GM21619 (cell line): ENCODE measurements at regions not wholly inside any gene's neighbourhood (a gene's known extent, or its start where the extent isn't known, plus 50 kb on each side); places are given as distances from the start of the nearest gene placed in this dataset.
"Not testable (repeated sequence)": the region's sequence is repeated elsewhere in the genome, so short reads cannot be mapped to it uniquely, and the experiment has no call there.

Experiments used
- ATAC-seq: cut with Tn5 transposase; IDR thresholded peaks from one replicate; pipeline ENCODE4 v1.9.1; 2021; ENCODE audit not compliant: unreplicated experiment

- no peak for ATAC-seq
Observed at GRCh38 chr3:124306665-124307064, 314.7 kb upstream of the ROPN1 start.

DNA sequence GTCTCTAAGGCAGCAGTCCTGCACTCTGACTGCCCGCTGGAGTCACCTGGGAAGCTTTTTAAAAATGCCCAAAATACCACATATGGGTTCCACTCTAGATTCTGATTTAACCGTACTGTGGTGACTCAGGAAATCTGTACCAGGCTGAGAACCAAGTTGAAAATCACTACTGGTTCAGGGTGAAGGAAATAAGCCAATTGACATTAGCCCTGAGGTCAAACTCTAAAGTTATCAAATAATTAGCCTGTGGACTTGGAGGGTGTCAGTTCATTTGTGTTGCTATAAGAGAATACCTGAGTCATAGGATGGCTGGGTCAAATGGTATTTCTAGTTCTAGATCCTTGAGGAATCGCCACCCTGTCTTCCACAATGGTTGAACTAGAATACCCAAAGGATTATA is 321.7 kb upstream of the ROPN1 start:
- ATAC-seq, result no peak

DNA sequence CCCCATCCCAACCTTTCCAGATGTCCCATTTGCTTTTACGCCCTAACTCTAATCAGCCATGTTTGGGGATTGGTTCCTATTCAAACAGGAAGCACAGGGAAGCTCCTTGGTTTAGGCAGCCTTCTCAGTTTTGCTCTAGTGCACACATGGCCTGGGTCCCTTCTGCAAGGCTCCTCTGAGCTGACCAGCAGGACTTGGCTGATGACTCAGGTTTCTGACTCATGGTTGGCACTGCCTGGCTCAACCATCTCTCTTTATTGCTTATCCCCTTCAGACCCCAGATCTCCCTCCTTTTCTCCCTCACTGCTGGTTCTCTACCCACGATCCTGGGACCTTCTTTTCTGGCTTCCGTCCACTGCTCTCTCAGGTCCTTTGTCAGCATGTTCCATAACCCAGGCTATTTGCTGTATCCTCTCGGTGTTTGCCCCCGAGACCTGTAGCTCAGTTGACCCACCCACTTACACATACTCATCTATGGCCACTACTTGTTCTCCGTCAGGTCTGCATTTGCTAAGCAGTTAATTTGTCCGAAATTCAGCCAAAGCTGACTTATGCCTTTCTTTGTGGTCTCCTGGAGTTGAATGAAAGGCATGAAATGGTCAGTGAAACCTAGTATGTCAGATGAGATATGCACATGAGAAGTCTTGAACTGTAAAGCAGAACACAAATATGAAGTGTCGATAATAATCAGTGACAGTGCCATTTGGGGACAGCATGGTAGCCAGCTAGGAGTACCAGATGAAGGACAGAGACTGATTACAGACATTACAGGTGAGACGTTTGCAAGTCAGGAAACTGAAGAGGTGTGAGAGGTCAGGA is 323.5 kb upstream of the ROPN1 start:
- ATAC-seq, result no peak

DNA sequence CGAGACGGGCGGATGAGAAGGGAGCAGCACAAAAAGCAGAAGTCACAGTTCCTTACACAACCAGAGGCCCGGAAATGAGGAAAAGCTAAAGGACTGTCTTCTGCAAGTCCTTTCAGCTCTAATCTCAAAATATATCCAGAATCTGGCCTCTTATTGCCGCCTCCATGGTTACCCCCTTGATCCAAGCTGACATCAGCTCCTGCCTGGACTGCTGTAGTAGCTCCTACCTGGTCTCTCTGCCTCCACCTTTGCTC is 324.0 kb upstream of the ROPN1 start:
- no peak for ATAC-seq

DNA sequence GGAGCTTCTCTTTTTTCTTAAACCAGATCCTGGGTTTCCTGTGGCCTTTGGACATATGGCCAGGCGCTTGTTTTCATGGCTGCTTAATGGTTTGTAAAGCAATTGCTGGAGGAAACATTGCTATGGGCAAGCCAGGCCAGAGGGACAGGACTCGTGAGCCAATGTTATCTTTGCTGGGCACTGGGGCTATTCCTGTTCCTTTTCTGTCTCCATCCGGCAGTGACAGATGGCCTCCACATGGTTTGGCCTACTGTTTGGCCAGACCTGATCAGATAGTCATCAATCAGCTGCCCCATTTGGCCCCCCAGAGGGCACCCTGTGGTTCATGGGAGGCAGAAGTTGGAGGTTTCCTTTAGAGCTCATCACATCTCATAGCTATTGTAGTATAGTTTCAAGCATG is 326.1 kb upstream of the ROPN1 start:
- no peak for ATAC-seq

- ATAC-seq, result no peak
Observed at GRCh38 chr3:124318656-124319055, 326.7 kb upstream of the ROPN1 start.

DNA sequence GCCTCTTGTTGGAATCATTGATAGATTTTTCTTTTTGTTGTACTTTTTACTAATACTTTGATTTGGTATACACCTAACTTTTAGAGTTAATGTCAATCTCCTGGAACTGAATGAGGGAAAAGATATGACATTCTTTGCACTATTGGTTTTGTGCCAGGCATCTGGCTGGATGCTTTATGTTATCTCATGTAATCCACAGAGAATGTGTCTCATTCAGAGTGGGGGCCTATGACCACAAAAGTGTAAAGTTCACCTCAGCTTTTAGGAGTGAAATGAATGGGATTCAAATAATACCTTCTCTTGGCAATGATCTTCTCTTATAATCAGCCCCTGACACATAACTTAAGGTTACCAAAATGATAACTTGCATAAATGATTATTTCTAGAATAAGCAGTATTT is 329.1 kb upstream of the ROPN1 start:
- ATAC-seq, result no peak

GRCh38 chr3:124322309-124322880 is 330.5 kb upstream of the ROPN1 start:
- no peak for ATAC-seq

- no peak for ATAC-seq
Observed at GRCh38 chr3:124322966-124323365, 331.0 kb upstream of the ROPN1 start.

- no peak for ATAC-seq
Observed at GRCh38 chr3:124325248-124325647, 333.3 kb upstream of the ROPN1 start.

- ATAC-seq, result no peak
Observed at GRCh38 chr3:124329723-124330122, 337.8 kb upstream of the ROPN1 start.

GRCh38 chr3:124333931-124334640 is 342.2 kb upstream of the ROPN1 start:
- ATAC-seq, result no peak

- ATAC-seq, result no peak
Observed at GRCh38 chr3:124336067-124336656, 344.2 kb upstream of the ROPN1 start.

- no peak for ATAC-seq
Observed at GRCh38 chr3:124345845-124346244, 353.9 kb upstream of the ROPN1 start.

DNA sequence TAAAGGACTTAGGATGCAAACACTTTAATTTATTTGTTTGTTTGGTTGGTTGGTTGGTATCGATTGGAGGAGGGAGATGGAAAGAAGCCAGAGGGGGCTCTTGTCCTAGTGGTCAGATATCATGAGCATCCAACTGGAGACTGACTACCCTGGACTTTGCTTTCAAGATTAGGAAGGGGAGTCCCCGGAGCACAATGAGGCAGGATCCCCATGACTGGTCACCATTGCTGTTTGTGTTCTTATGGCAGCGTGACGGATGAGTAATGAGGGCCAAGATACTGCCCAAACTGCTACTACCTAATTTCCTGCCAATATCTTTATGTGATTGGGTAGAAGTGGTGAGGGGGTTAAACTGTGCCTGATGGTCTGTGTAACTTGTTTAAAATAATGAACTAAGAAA is 354.6 kb upstream of the ROPN1 start:
- no peak for ATAC-seq

GRCh38 chr3:124347418-124347817 is 355.5 kb upstream of the ROPN1 start:
- no peak for ATAC-seq

GRCh38 chr3:124348555-124348954 is 356.6 kb upstream of the ROPN1 start:
- ATAC-seq, result not testable (repeated sequence)

GRCh38 chr3:124351430-124352148 is 359.7 kb upstream of the ROPN1 start:
- no peak for ATAC-seq

DNA sequence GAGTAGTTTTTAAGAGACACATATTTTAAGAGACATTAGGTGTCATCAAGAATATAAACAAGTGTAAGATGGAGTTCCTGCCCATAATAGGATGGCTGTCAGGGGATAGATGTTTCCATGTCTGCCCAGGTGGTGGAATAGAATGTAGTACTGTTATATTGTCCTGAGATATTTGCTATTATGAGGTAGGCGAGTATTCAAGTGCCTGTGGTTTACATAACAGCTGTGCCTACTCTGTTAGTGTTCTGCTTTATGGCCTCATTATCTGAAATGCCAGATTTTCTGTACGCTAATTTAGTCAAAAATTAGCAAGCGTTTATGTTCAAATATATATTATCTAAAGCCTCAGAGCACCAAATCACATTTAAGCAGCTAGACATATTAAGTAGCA is 360.2 kb upstream of the ROPN1 start:
- ATAC-seq, result no peak

GRCh38 chr3:124353691-124354090 is 361.8 kb upstream of the ROPN1 start:
- no peak for ATAC-seq

- ATAC-seq, result no peak
Observed at GRCh38 chr3:124354150-124354549, 362.2 kb upstream of the ROPN1 start.
